Stimulated activated CD8-positive, alpha-beta memory T cell treated with anti-CD3 and anti-CD28 coated beads, Interleukin-4, amount 100 ng/mL, for 4 hours (primary cell): ENCODE measurements at regions not wholly inside any gene's neighbourhood (a gene's known extent, or its start where the extent isn't known, plus 50 kb on each side); places are given as distances from the start of the nearest gene placed in this dataset.

ENCODE experiments used
- DNase-seq, 2 donors: peaks; one replicate each; pipeline ENCODE4 v3.0.0-alpha.2; 2020; ENCODE audit warnings: low read depth in 2 of 2, low spot score in 1 of 2

DNA sequence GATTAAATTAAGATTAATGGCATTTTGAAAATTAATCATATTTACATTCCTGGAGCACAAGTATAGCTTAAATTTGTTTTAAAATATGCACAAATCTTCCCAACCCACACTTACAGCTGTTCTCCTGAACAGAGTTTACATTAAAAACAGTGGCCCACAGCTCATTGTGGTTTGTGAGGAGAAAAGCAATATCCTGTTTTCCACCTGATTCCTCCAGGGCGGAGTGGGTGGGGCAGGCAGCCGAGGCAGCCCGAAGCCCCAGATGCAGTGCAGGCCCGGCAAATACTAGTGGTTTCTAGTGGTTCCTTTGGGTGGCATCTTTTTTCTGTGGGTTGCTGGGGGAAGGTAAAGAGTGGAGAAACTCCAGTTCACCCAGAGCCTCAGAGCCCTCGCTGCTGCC is 280.8 kb downstream of the ARHGAP12 start:
- no peak for DNase-seq

DNA sequence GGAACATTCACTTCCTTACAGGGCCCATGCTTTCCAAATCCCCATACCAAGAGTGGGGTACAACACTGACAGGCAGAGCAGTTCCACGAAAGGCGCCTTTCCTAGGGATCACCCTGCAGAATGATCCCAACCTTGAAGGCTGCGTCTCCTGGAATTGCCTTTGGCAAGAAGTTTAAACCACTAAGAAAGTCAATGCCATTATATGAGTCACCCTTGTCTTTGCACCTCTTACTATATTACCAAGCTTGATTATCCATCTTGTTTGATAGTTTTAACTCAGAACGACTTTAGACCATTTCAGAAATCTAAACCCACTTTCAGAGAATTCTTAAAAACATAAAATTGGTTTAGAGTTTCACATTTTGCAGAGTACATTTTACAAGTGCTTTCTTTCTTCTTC is 282.1 kb downstream of the ARHGAP12 start:
- no peak for DNase-seq

DNA sequence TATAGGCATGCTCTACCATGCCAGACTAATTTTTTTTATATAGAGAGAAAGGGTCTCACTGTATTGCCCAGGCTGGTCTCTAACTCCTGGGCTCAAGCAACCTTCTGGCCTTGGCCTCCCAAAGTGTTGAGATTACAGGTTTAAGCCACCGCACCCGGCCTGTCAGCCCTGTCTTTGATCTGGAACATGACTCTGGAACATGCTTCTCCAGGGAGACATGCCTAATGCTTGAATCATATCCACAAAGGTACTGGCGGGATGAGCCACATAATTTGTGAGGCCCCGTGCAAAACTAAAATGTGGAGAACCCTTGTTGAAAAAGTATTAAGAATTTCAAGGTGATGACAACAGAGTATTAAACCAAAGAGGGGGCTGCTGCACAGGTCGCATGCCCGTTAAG is 282.8 kb downstream of the ARHGAP12 start:
- no peak for DNase-seq

DNA sequence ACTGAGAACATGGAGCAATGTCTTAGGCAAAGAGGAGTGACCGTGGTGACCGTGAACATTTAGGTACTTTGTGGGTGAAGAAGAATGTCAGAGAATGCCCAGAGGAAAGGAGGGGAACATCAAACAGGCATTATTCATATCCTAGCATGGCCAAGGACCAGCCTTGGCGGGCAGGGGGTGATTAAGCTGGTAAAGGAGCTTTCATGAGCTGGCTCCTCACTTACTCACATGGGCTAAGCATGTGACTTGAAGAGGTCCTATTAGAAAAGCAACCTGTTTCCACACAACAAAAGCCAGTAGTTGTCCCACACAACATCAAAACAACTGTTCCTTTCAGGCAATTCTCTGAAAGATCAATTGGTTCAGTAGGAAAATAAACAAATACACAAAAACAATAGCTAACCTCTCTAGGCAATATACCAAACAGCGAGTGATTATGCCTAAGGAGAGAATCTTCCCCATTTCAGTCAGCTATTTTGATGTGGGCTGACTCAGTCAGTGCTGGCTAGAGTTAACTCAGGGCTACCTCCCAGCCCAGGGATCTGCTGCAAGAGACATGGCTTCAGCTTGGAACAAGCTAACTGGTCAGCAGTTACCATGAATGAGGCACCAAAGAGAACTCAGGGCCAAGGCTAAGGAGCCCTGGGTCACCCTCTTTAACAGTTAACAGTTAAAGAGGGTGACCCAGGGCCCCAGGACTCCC is 283.5 kb downstream of the ARHGAP12 start:
- DNase-seq, result no peak

DNA sequence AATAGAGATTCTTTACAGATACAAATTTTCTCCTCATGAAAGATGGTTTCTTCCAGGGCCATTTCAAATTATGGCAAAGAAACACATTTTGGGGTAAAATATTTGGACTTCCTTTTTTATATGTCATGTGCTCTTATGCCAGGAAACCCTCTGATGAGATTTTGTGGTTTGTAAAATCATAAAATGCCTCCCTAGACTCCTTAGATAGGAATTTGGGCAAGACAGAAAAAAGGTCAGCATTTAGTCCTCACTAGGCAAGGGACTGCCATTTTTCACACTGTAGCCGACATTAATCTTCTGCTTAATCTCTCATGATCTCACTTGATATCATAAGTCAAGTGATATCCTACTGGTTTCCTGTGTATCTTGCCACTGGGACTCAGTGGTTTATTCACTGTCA is 286.4 kb downstream of the ARHGAP12 start:
- DNase-seq, result no peak

- DNase-seq, result no peak
Measured at GRCh38 chr10:31635415-31636065, 293.1 kb downstream of the ARHGAP12 start.

GRCh38 chr10:31635009-31635408 is 293.6 kb downstream of the ARHGAP12 start:
- no peak for DNase-seq

GRCh38 chr10:31630861-31631567 is 297.6 kb downstream of the ARHGAP12 start:
- no peak for DNase-seq

DNA sequence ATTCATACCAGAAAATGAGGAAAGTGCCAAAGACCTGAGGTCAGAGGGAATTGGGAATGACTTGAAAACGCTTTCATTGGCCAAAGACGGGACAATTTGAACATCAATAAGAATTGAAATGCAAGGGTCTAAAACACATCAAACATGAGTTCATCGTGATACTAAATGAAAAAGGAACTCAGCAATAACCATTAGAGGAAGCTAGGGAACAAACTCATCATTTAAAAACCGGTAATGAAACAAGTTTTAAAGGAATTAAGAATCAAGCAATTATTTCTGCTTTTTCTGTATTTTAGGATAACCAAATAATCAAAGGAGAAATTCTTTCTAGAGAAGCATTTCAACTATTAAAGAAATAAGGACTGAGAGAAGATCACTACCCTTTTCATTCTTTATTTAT is 303.1 kb downstream of the ARHGAP12 start:
- DNase-seq, result no peak

DNA sequence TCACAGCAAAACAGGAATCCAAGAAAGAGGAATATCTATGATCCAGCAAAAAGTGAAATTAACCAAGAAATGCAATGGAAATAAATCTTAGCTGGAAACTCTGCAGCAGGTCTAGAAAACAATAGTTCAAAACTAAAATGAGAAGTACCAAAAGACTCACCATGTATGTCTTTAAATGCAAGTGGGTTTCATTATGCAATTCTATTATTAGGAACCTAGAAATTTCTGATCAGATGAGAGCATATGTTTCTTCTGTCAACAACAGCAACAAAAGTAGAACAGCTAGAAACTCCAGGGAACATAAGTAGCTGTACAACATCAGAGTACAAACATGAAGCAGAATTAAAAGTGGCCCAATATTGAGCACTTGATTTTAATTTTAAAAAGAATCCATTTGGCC is 304.0 kb downstream of the ARHGAP12 start:
- DNase-seq, result no peak

DNA sequence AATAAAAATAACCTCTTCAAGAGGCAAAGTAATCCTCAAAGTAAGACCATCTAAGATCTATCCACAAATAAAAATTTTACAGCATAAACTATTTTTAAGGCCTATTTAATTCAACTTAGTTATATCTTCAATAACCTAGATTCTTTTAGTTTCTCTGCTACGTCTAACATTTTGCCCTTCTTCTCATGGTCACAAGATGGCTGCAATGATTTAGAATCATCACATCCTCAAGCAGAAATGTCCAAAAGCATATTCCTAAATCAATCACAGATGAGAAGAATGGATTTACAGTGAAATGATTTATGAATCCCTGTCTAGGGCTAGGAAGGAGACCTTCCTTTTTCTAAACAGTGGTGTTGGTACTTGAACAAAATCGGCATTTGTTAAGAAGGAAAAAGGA is 304.7 kb downstream of the ARHGAP12 start:
- DNase-seq, result no peak

GRCh38 chr10:31623466-31623865 is 304.4 kb downstream of the ZEB1 start:
- no peak for DNase-seq

DNA sequence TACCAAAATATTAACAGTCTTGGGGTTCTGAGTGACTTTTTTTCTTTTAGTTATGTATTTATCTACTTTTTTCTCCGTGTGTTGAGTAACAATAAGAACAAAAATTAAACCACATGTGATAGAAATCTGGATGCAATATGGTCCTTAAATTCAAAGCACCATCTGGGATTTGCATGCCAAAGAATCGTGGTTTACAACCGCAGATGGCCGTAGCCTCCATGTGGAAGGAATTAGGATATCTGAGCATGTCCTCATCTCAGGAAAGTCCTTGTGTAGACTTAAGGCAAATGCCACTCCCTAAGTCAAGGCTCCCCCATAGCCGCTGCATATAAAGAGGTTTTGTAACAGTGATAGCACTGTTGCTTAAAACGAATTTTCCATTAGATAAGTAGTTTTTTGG is 304.0 kb downstream of the ZEB1 start:
- no peak for DNase-seq

GRCh38 chr10:31621733-31622132 is 302.7 kb downstream of the ZEB1 start:
- DNase-seq, result no peak

DNA sequence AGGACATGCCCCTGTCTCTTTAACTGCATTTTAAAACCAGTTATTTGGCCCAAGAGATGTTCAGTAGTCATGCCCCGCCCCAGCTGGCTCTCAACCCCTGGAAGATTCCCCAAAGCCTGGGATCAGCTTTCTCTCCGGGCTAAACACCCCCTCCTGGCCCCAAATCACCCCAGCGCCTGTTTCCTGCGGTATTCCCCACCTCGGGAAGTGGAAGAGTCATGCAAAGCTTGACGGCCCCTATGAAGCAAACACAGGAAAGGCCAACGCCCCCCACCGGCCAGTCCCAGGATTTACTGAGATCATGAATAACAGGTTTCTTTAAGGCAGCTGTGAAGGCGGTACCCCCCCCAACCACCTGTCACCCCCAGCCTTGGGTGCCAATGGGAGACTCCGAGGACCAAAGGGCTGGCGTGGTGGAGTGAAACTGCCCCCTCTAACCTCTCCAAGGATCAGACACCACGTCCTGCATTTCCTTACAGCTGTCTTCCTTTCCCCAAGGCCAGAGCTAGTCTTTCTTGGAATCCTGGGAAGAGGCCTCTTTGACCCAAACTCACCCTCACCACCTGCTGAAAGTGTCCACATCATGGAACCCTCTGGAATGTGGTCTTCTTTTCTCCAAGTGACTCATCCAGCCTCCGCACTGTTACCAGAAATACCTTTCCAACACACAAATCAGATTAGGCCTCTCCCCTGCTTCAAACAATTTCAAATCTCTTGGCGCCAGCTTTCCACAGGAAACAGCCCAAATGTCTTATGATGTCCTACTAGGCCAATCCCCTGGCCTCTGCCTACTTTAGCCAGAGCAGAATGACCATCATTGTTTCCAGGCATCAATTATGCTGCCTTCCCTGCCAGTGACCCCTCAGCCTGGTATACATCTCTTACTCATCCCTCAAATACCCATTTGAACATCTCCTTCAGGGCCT is 301.5 kb downstream of the ZEB1 start:
- DNase-seq, result no peak

DNA sequence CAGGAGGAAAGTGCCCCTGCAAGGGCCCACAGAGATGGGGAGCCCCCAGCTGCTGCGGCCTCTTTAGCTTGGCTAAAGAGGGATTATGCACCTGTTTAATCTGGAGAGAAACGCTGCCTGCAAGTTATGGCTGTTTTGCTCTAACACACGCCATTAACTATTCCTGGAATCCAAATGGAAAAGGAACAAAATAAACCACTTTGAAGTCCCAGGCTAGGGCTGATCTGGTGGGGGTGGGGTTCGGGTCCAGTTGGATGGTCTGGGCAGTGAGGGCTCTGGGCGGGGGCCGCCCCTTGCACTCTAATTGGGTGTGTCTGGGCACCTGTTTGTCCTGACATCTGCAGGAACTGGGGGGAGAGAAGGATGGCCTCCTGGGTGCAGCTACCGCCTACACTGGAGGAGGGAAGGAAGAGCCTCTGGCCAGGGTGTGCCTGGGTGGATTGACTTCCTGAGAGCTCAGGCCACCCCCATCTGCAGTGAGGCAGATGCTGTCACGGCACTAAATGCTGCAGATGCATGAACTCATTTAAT is 300.6 kb downstream of the ZEB1 start:
- DNase-seq, result no peak

DNA sequence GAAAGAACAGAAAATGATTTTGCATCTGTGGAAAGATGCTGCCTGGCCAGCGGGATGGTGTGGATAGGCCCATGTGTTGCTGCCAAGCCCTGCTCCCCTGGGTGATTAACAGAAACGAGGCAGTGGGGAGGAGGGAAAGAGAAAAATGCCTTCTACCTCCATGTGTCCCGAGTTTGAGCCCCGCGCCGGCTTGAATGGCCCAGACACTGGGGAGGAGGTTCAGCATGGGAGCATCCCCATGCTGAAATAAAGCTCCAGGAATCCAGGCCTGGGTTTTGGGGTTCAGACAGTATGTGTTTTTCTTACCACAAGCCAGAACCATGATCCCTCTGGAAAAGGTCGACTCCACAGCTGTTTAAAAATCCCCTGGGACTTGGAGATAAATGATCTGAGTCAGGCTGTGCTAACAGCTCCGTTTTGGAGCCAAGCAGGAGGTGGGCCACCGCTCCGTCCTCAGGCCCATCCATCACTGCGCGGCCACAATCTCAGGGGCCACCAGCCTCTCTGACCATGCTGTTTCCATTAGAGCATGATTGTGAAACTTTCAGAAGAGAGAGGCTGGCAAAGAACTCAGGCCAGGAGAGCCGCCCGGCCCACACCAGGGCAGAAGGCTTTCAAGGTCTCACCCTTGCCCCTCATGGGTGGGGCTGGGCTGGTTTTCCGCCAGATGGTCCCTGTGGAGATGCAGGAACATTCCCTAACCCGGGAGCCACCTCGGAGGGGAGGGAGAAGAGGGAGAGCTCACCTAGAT is 299.7 kb downstream of the ZEB1 start:
- DNase-seq, result no peak

- no peak for DNase-seq
Measured at GRCh38 chr10:31617757-31618156, 298.7 kb downstream of the ZEB1 start.

DNA sequence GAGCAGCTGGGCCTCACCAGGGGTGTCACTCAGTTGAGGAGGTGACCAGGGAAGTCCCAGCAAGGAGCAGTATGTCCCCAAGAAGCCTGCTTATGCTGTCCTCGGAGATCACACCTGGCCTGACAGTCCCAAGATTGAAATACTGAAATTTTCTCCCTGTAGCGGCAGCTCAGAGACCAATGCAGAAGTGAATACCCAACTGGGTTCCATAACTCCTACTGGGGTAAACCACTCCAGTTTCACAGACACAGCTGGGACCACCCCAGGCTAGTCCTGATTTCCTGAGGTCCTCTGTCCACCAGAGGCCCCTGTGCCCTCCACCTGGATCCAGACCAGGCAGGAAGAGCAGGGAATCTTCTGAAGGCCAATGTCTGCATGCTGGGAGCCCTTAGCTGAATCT is 298.1 kb downstream of the ZEB1 start:
- DNase-seq, result no peak

DNA sequence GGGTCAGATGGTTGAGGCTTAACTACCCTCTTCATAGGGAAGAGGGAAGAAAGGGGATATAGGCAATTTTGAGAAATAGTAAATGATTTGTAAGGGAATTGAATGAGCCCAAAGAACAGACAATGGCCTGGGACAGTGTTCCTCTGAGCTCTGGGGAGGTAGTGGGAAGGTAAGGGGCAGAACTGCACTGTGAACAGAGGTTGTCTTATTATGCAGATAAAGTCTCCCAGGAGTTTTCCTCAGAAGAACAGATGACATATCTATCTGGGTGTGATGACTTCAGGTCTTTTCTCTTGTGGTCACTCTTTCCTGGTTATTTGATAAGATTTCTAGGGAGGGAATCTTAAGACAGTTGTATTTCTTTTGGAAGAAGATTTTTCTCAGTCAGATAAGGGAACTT is 296.1 kb downstream of the ZEB1 start:
- DNase-seq, result no peak
